DMS114 treated with DMSO at 0.1 percent for 48 hours (cell line): ENCODE measurements at regions not wholly inside any gene's neighbourhood (a gene's known extent, or its start where the extent isn't known, plus 50 kb on each side); places are given as distances from the start of the nearest gene placed in this dataset.
"Not testable (repeated sequence)": the region's sequence is repeated elsewhere in the genome, so short reads cannot be mapped to it uniquely, and the experiment has no call there.

Experiments used
- DNase-seq: peaks from one replicate; lab custom pipeline; 2025; ENCODE audit not compliant: unreplicated experiment; lab: John Stamatoyannopoulos, UW

DNA sequence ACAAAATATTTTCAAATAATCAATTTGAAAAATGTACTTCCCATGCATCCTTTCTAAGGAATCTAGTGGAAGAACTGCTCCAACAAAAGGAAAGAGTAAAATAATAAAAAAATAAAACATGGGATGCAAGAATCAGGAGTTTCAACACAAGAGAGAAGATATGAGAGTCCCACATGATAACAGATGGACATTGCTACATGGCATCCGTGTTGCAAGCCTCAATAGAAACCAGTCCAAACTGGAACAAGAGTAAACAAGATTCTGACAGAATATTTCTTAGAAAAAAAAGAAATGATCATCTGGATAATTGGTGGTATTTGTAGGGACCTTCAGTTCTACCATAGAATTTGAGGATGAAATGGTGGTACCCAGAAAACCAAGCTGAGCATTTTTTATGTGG is 186.8 kb downstream of the FRK start:
- no peak for DNase-seq

DNA sequence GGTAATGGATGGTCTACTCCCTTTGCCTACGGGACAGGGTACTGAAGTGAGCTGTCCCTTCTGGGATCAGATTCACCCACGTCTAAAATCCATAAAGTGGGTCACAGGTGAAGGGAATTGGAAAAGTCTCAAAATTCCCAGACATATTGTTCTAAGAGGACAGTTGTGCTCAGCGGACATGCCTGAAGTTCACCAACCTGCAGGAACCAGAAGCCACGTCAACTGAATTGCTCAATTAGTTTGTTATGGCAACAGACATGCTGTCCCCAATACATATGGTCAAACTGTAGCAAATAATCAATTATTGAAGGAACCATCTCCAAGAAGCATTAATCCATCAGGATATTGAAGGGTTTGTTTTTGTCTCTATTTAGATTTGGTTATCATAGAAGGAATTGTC is 190.2 kb downstream of the FRK start:
- DNase-seq: no peak

DNA sequence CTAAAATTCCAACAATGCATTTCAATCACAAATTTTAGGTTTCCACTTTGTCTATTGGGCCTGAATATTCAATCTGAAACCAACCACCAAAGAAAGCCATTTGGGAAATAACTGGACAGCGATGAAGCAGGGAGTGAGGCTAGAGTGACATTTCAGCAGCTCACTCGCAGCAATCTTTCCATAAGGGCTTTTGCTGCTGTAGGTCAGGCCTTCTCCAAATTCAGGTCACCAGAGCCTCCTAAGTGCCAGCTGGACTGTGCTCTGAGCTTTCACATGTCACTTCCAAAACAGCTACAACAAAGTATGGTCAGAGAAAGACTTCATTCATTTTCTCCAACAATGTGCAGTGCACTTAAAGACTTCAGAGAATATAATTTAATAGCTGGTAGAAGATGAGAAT is 194.8 kb downstream of the FRK start:
- no peak for DNase-seq

DNA sequence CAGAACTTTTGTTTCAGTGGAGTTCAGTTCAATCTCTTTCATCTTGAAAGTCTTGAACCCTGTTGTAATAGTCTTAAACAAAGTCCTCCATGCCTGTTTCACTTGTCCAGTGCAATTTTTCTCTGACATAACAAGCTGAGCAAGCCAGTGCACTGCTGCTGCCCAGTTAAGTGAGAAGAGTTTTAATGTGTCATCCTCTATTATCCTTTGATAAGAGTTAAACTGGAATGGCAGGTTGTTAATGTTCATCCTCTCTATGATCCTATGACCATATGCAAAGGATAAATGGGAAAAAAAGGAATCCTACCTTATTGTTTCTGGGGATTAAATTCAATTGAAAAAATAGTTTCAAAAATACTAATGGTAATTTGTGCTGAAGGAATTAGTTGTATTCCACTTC is 197.5 kb downstream of the FRK start:
- no peak for DNase-seq

DNA sequence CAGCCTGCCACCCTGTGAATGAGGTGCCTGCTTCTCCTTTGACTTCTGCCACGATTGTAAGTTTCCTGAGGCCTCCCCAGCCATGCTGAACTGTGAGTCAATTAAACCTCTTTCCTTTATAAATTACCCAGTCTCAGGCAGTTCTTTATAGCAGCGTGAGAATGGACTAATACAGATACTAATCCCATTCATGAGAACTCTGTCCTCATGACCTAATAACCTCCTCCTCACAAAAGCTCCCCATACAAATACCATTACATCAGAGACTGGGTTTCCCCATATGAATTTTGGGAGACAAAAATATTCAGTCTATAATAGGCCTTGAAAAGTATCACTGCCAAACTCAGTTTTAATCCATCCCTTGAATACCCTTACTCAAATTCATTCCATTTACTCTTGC is 199.0 kb downstream of the FRK start:
- not testable (repeated sequence) for DNase-seq

DNA sequence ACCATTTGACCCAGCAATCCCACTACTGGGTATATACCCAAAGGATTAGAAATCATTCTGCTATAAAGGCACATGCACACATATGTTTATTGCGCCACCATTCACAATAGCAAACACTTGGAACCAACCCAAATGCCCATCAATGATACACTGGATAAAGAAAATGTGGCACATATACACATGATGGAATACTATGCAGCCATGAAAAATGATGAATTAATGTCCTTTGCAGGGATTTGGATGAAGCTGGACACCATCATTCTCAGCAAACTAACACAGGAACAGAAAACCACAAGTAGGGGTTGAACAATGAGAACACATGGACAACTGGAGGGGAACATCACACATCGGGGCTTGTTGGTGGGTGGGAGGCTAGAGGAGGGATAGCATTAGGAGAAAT is 201.1 kb downstream of the FRK start:
- DNase-seq: not testable (repeated sequence)

DNA sequence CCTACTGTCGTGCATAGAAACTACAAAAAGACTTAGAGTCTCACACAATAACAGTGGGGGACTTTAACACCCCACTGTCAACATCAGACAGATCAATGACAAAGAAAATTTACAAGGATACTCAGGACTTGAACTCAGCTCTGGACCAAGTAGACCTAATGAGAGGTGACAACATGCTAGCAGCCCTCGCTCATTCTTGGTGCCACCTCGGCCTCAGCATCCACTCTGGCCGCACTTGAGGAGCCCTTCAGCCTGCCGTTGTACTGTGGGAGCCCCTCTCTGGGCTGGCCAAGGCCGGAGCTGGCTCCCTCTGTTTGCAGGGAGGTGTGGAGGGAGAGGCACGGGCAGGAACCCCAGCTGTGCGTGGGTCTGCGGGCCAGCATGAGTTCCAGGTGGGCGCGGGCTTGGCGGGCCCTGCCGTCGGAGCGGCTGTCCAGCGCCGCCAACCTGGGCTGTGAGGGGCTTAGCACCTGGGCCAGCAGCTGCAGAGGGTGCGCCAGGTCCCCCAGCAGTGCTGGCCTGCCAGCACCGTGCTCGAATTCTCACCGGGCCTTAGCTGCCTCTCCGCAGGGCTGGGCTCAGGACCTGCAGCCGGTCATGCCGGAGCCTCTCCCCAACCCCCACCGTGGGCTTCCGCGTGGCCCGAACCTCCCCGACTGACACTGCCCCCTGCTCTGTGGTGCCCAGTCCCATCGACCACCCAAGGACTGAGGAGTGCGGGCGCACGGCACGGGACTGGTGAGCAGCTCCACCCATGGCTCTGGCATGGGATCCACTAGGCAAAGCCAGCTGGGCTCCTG is 205.6 kb downstream of the FRK start:
- no peak for DNase-seq

DNA sequence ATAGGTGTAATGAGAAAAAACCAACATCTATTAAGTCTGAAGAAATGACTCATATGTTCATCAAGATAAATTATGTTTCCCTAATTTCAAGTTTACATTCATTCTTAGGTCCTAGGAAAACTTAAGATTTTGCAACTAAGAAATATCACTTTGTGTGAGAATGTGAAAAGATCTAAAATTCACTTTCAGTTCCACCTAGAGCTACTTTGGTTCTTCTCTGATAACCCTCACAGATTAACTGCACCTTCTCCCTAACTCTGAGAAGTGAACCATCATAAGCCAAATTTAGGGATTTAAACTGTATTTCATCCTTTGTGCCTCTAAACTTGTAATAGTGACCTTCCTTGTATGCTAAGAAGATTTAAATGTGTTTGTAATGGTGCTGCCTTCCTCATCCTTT is 213.0 kb downstream of the FRK start:
- no peak for DNase-seq

DNA sequence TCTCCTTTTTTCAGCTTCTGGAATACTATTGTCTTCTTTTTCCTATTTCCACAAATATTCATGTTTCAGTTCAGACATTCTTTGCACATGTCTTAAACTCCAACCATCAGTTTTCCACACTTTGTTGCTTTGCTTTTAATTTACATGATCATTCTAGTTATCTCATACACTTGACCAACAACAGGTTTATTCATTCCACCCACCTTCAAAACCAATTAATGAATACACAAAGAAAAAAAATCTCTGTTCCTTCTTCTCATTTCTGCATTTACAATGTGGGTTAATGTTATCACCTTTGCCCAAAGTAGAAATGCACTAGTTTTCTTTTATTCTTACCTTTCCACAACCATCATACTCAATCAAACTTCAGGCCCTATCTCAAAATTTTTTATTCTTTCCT is 216.7 kb downstream of the FRK start:
- DNase-seq: no peak

DNA sequence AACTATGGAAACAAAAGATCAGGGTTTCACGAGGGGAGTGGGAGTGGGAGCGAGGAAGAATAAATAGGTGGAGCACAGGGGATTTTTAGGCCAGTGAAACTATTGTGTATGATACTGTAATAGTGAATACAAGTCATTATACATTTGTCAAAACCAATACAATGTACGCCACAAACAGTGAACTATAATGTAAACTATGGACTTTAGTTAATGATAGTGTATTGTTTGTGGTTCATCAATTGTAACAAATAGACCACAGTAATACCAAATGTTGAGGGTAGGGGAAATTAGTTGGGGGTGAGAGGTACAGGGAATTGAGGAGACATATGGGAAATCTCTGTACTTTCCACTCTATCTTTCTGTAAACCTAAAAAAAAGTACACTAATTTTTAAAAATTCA is 218.4 kb downstream of the FRK start:
- DNase-seq: no peak

DNA sequence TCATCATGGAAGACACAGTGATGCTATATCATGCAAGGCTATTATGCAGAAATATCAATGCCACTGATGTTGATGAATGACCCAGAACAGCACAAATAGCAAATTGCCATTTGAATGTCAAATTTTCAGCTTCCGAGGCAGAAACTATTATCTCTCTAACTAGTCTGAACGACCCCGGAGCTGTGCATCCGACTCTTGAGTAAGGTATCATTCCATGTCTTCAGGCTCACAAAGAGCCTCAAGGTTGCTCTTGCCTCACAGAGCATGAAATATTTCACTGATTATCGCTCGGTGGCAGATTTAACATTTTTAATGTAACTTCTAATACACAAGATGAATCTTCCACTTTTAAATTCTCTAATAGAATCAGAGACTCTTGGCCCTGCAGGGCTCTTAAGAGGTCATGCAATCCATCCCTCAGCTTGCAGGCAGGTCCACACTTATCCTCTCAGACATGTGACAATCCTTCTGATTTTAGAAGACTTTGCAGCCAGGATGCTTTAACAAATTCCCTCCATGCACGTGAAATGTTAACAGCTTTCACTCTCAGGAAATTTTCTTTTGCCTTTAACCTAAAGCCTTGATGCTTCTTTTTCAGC is 221.0 kb downstream of the FRK start:
- DNase-seq: no peak

DNA sequence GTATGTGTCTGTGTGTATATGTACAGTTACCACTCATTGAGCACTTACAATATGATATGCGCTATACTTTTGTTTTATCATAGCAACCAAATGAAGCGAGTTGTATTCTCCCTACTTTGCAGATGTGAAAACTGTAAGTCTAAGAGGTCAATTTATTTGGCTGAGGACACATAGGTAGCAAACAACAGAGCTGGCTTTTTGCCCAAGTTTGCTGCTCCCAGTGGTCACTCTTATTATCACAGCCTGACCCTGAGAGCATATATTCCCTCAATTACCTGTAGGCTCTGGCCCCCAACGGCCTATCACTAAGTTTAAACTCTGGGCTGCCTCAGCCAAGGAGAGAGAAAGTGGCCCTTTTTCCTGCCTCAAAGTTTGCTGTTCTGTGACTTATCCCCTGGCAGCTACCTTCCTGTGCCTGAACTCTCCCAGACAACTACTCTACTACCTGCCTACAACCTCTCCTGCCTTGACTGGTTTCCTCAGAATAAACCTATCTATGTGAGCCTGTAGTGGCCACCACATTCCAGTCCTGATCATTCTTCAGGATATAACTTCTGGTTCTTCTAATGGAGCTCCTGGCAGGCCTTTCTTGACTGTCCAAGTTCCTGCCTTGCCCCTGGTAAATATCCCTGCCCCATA is 221.8 kb downstream of the FRK start:
- no peak for DNase-seq

DNA sequence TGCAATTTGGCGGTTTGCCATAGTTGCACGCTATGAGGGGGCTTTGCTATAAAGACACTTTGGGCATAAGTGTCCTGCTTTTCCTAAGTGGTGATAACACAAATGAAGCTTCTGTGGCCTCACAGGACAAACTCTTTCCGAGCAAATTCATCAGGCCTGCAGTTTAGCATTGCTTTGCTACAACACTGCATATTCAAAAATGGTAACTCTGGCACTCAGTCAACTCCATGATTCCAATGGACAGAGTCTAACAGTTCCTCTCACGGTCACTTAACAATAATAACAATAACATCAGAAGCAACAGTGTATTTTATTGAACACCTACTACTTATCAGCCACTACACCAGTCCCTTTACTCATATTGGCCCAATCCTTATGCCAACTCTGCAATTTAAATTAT is 222.5 kb downstream of the FRK start:
- no peak for DNase-seq

DNA sequence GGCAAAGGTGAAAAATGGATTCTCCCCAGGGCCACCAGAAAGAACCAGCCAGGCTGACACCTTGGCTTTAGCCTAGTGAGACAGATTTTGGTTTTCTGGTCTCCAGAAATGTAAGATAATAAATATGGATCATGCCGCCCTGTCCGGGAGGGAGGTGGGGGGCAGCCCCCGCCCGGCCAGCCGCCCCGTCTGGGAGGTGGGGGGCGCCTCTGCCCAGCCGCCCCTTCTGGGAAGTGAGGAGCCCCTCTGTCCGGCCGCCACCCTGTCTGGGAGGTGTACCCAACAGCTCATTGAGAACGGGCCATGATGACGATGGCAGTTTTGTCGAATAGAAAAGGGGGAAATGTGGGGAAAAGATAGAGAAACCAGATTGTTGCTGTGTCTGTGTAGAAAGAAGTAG is 224.3 kb downstream of the FRK start:
- DNase-seq: not testable (repeated sequence)

DNA sequence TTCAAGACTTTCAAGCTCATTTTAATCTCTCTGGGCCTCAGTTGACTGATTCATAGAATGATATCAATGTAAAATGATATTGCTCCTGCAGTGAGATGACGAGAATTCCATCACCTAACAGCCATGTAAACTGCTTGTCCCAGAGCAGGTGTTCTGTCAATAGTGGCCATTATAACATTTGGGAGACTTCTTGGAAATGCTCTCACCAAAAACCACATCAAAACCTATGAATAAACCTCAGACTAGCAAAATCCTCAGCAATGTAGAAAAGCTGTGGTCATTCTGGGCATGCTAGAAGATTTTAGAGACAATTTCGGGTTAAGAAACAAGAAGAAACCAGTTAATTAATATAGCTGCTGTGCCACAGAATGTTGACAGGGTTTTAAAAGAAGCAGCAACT is 225.4 kb downstream of the FRK start:
- DNase-seq: no peak

DNA sequence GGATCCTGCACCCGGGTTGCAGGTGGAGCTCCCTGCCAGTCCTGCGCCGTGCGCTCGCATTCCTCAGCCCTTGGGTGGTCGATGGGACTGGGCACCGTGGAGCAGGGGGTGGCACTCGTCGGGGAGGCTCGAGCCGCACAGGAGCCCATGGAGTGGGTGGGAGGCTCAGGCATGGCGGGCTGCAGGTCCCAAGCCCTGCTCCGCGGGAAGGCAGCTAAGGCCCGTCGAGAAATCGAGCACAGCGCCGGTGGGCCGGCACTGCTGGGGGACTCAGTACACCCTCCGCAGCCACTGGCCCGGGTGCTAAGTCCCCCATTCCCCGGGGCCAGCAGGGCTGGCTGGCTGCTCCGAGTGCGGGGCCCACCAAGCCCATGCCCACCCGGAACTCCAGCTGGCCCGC is 226.1 kb downstream of the FRK start:
- DNase-seq: not testable (repeated sequence)

DNA sequence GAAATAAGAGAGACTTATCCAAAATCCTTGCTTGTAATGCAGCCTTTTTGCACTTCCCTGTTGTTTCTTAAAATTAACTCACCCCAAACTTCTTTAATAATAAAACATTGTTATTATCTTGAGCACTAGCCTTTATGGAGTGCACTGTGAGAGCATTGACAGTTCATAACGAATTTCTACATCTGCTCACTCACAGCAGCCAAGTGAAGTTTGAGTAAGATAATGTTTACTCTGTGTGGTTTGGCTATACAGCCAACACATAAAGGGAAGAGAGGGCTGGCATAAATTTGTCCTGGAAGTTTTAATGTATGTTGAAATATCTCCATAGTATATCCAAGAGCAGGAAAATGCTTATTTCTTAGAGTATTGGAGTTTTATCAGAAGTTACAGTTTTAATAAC is 227.9 kb downstream of the FRK start:
- DNase-seq: no peak

DNA sequence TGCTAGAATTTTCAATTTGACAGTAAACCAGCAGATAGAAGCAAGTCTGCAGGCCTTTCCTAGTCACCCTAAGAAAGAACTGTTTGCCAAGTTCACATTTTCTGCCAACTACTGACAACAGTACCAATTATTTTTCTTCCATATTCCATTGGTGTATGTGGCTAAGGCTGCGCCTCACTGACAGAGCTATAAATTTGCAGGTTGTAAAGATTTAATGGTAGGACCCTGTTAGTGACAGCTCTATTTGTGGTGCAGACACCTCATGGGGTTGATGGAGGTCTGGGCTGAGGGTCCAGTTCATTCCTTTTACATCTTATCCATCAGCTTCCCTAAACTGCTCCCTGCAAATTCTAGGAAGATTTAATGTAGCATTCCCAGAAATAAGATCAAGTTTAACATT is 228.5 kb downstream of the FRK start:
- DNase-seq: no peak

DNA sequence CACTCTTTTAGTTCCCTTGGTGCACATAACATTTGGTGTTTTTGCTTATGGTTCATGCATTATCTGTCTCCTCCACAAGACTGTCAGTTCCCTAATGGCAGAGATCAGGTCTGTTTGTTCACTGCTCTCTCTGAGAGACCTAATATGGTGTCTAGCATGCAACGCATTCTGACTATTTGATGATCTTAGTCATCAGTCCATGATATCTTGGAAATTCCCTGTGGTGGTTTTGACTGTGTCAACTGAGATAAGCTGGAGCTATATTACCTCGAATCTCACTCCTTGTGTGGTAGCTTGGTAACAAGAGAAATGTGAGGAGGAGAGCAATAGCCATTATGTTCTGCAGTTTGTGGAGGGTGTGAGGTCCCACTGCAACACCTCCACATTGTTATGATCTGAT is 229.8 kb downstream of the FRK start:
- DNase-seq: no peak

DNA sequence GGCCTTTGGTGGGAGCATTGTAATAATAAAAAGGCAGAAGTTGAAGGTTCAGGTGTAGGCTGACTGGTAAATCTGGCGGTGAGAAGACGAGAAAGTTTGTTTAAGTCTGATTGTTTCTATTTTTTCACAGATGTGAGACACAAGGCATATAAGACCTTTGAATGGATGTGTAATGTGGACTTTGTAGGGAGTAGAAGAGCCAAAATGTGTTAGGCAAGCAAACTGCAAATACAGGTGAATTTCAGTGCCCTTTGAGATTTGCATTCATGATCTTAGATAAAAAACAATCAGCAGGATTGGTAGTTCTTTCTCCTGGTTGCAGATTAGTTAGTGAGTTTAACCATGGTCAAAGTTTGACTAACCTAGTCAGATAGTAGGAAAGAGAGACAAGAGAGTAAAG is 238.9 kb downstream of the FRK start:
- no peak for DNase-seq

DNA sequence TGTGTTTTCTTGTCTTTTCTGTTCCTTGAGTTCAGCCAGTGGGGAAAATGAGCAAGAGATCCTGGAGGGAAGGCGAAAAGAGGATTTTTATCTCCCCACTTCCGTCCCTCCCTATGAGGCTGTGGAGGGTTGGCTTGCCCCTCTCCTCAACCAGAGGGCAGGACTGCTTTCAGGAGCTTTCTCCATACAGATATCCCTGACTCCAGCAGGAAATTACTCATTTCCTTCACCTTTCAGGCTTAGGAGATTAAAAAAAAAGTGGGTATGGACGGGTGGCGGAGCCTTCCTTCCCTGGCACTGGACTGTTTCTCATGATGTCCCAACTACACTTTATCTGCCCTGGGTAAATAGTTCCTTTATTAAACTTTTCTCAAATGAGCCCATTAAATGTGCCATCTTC is 241.2 kb downstream of the FRK start:
- no peak for DNase-seq

DNA sequence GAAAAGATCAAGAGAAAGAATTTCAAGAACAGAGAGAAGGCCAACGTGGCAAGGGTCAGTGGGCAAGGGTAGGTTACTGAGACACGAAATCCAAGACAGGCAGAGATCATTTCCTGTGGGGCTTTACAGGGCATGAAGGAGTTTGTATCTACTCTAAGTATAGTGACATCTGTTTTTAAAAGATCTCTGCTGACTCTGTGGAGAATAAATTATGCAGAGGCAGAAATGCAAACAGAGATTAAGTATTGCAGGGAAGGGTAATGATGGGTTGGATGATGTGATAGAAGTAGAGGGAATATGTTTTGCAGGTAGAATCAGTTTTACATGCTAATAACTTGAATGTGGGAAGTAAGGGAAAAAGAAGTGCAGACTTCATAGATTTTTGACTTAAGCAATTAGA is 243.5 kb downstream of the FRK start:
- no peak for DNase-seq

DNA sequence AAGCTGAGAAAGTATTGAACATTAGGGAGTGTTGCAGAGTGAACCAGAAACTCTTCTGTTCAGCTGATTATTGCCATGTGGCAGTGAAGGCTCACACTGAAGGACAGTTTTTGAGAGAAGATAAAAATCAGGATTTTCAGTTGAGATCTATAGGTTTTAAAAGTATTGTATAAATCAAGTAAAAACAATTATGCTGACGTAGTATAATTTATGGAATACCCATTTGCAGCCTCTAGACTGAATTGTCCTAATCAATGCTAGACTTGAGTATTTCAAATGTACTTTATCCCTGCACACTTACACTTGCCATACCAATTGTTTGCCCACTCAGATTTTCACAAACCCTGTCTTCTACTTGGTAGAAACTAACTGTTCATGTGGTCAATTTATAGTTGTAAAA is 245.8 kb downstream of the FRK start:
- DNase-seq: no peak
